CD8-positive, alpha-beta memory T cell (primary cell): ENCODE measurements at regions not wholly inside any gene's neighbourhood (a gene's known extent, or its start where the extent isn't known, plus 50 kb on each side); places are given as distances from the start of the nearest gene placed in this dataset.
"Not testable (repeated sequence)": the region's sequence is repeated elsewhere in the genome, so short reads cannot be mapped to it uniquely, and the experiment has no call there.

ENCODE experiments used
- CTCF ChIA-PET: fragments of 350-600 bp; sonication (Branson Sonifier 250); formaldehyde crosslinking; loops from one replicate; lab custom pipeline; 2021; ENCODE audit warnings: antibody characterized with exemption; lab: Charles Lee
- POLR2A ChIA-PET: fragments of 350-600 bp; sonication (Branson Sonifier 250); formaldehyde crosslinking; loops from one replicate; lab custom pipeline; 2021; ENCODE audit warnings: antibody characterized with exemption; lab: Charles Lee
- DNase-seq, 5 donors: peaks; one replicate each; pipeline versions ENCODE4 v3.0.0 to v3.0.0-alpha.2; 2020 to 2022; ENCODE audit warnings: mixed read lengths in 1 of 5
- H3K27ac ChIP-seq: one replicate; pipeline ENCODE4 v1.7.0; 2013; ENCODE audit warnings: low read depth, mild to moderate bottlenecking, low read length, moderate library complexity
- H3K27me3 ChIP-seq: 2 replicates; pipeline ENCODE4 v1.7.0; 2013; ENCODE audit warnings: low read length, mild to moderate bottlenecking; ENCODE audit not compliant: insufficient read depth, poor library complexity, severe bottlenecking
- H3K36me3 ChIP-seq: 2 replicates; pipeline ENCODE4 v1.7.0; 2013; ENCODE audit warnings: mild to moderate bottlenecking, low read length, moderate library complexity; ENCODE audit not compliant: insufficient read depth
- H3K4me1 ChIP-seq: 2 replicates; pipeline ENCODE4 v1.7.0; 2013; ENCODE audit warnings: mild to moderate bottlenecking, low read length, moderate library complexity; ENCODE audit not compliant: insufficient read depth
- H3K4me3 ChIP-seq: 2 replicates; pipeline ENCODE4 v1.7.0; 2013; ENCODE audit warnings: mild to moderate bottlenecking, low read length
- H3K9me3 ChIP-seq: 2 replicates; pipeline ENCODE4 v1.7.0; 2013; ENCODE audit warnings: mild to moderate bottlenecking, low read length
- H3K27ac Mint-ChIP-seq, 8 donors: one replicate each; pipeline ENCODE4 v1.8.0; 2020 to 2021; ENCODE audit warnings: mixed read lengths in 8 of 8, mild to moderate bottlenecking in 6 of 8, inconsistent platforms in 3 of 8, moderate library complexity in 3 of 8
- H3K27me3 Mint-ChIP-seq, 2 donors: one replicate each; pipeline ENCODE4 v1.8.0; 2020 to 2021; ENCODE audit warnings: mixed read lengths in 2 of 2, mild to moderate bottlenecking in 1 of 2, moderate library complexity in 1 of 2
- H3K36me3 Mint-ChIP-seq, 3 donors: one replicate each; pipeline ENCODE4 v1.8.0; 2020 to 2021; ENCODE audit warnings: mixed read lengths in 3 of 3, inconsistent platforms in 1 of 3, mild to moderate bottlenecking in 1 of 3
- H3K4me1 Mint-ChIP-seq, 3 donors: one replicate each; pipeline ENCODE4 v1.8.0; 2020 to 2021; ENCODE audit warnings: mixed read lengths in 3 of 3, inconsistent platforms in 1 of 3, mild to moderate bottlenecking in 1 of 3
- H3K4me3 Mint-ChIP-seq, 7 donors: one replicate each; pipeline ENCODE4 v1.8.0; 2020 to 2021; ENCODE audit warnings: mixed read lengths in 7 of 7, mild to moderate bottlenecking in 6 of 7, moderate library complexity in 4 of 7, inconsistent platforms in 2 of 7
- H3K9me3 Mint-ChIP-seq, 5 donors: one replicate each; pipeline ENCODE4 v1.8.0; 2020 to 2022; ENCODE audit warnings: mixed read lengths in 5 of 5, mild to moderate bottlenecking in 3 of 5, moderate library complexity in 2 of 5, inconsistent platforms in 1 of 5

DNA sequence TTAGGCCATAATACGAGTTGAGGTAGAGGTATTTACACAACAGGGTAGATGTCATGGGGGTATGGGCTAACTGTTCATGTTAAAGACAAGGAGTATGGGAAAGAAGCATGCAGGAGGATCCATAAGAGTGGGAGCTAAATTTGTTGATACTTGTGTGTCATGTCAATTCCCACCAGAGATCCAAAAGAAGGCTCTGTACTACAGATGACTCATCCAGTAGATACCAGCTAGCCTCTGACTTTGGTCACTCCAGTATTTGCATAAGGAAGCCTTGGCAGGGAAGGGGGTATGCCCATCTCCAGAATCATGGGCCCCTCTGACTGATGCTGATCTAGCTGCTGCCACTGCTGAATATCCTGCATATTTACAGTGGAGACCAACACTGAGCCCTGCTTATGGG lies 743.7 kb upstream of the GRAMD2B start:
- peaks cover 0 to 11% (median 3%) of the 10 kb centered on the region in 5 donors for H3K9me3 Mint-ChIP-seq
- H3K27ac Mint-ChIP-seq, result no peak overlapping the region
- Histone ChIP-seq H3K4me3 (no peak overlapping the region), H3K36me3 (no peaks in the 10 kb centered on the region), H3K9me3 (no peaks in the 10 kb centered on the region), H3K4me1 (no peaks in the 10 kb centered on the region), H3K27ac (no peak overlapping the region), H3K27me3 (no peaks in the 10 kb centered on the region)
- no peaks in the 10 kb centered on the region for H3K4me1 Mint-ChIP-seq
- CTCF ChIA-PET, result no interaction called here
- no peaks in the 10 kb centered on the region for H3K36me3 Mint-ChIP-seq
- DNase-seq, result no peak
- POLR2A ChIA-PET, result no interaction called here
- H3K4me3 Mint-ChIP-seq, result no peak overlapping the region
- H3K27me3 Mint-ChIP-seq, result peaks cover 0 to 1% of the 10 kb centered on the region in 2 donors

- ChIA-PET POLR2A (no interaction called here), CTCF (no interaction called here)
- H3K27ac Mint-ChIP-seq, result no peak overlapping the region
Observed at GRCh38 chr5:125683669-125684068, 739.5 kb upstream of the GRAMD2B start.

GRCh38 chr5:125685771-125686170 lies 737.4 kb upstream of the GRAMD2B start:
- ChIA-PET POLR2A (no interaction called here), CTCF (no interaction called here)
- Histone ChIP-seq H3K4me3 (no peak overlapping the region), H3K27me3 (no peaks in the 10 kb centered on the region), H3K4me1 (no peaks in the 10 kb centered on the region), H3K27ac (no peak overlapping the region), H3K36me3 (no peaks in the 10 kb centered on the region), H3K9me3 (no peaks in the 10 kb centered on the region)
- Mint-ChIP-seq H3K27ac (no peak overlapping the region), H3K27me3 (no peaks in the 10 kb centered on the region), H3K4me3 (no peak overlapping the region), H3K4me1 (no peaks in the 10 kb centered on the region), H3K9me3 (peaks cover 0 to 11% (median 0%) of the 10 kb centered on the region in 5 donors), H3K36me3 (no peaks in the 10 kb centered on the region)
- no peak for DNase-seq

More at GRCh38 chr5:125683669-125684068, 739.5 kb upstream of the GRAMD2B start:
- Mint-ChIP-seq H3K4me3 (no peak overlapping the region), H3K27me3 (no peaks in the 10 kb centered on the region), H3K4me1 (no peaks in the 10 kb centered on the region), H3K36me3 (no peaks in the 10 kb centered on the region), H3K9me3 (peaks cover 0 to 11% (median 2%) of the 10 kb centered on the region in 5 donors)
- no peak overlapping the region for H3K27ac ChIP-seq
- no peaks in the 10 kb centered on the region for H3K36me3 ChIP-seq
- no peaks in the 10 kb centered on the region for H3K9me3 ChIP-seq
- H3K4me3 ChIP-seq, result no peak overlapping the region
- DNase-seq, result no peak
- no peaks in the 10 kb centered on the region for H3K27me3 ChIP-seq
- no peaks in the 10 kb centered on the region for H3K4me1 ChIP-seq

- H3K4me3 ChIP-seq, H3K4me3 Mint-ChIP-seq, H3K4me1 ChIP-seq, DNase-seq, H3K27ac ChIP-seq, H3K36me3 Mint-ChIP-seq, H3K9me3 ChIP-seq, CTCF ChIA-PET, H3K27me3 ChIP-seq, H3K36me3 ChIP-seq, H3K27me3 Mint-ChIP-seq, H3K9me3 Mint-ChIP-seq, H3K27ac Mint-ChIP-seq, POLR2A ChIA-PET, H3K4me1 Mint-ChIP-seq: not testable (repeated sequence)
Observed at GRCh38 chr5:125691738-125692530, 731.3 kb upstream of the GRAMD2B start.

DNA sequence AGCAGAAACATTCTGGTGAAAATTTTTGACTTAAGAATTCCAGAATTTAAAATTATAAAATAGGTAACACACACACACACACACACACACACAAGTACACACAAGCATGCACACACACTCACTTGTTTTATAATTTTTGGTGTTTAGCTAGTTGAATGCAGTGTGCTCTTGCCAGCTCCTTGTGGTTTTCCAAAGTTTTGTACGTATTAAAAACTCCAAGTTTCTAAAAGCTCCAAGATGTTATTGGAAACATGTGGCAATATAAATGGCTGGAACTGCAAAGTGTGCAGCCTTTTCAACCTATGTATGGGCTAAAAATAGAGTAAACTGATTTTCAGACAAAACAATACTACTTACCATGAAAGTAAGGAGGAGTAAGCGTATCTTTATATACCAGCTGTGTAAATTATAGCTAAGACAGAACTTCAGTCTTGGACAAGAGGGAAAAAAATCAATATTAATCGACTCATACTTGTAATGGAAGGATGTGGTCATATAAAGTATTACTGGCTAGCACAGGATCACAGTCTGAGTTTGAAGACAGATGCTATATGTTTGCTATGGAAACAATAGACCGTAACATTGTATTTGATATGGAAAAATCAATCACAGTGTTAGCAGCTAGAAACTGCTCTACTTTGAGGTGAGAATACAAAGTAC lies 727.1 kb upstream of the GRAMD2B start:
- ChIA-PET CTCF (no interaction called here), POLR2A (no interaction called here)
- Mint-ChIP-seq H3K9me3 (peaks cover under 1 to 7% (median 2%) of the 10 kb centered on the region in 5 donors), H3K27me3 (no peaks in the 10 kb centered on the region), H3K4me1 (no peaks in the 10 kb centered on the region), H3K4me3 (no peak overlapping the region), H3K36me3 (peaks cover 0 to under 1% (median 0%) of the 10 kb centered on the region in 3 donors), H3K27ac (no peak overlapping the region)
- Histone ChIP-seq H3K4me3 (no peak overlapping the region), H3K4me1 (no peaks in the 10 kb centered on the region), H3K9me3 (no peaks in the 10 kb centered on the region), H3K36me3 (no peaks in the 10 kb centered on the region), H3K27me3 (no peaks in the 10 kb centered on the region), H3K27ac (no peak overlapping the region)
- no peak for DNase-seq

- Mint-ChIP-seq H3K9me3 (peaks cover 0 to 7% (median 2%) of the 10 kb centered on the region in 5 donors), H3K27ac (no peak overlapping the region), H3K4me3 (no peak overlapping the region), H3K4me1 (no peaks in the 10 kb centered on the region), H3K27me3 (no peaks in the 10 kb centered on the region), H3K36me3 (no peaks in the 10 kb centered on the region)
- H3K36me3 ChIP-seq, result no peaks in the 10 kb centered on the region
- no peaks in the 10 kb centered on the region for H3K27me3 ChIP-seq
- no peak overlapping the region for H3K4me3 ChIP-seq
- POLR2A ChIA-PET, result no interaction called here
- CTCF ChIA-PET, result no interaction called here
- H3K9me3 ChIP-seq, result no peaks in the 10 kb centered on the region
- H3K4me1 ChIP-seq, result no peaks in the 10 kb centered on the region
- H3K27ac ChIP-seq, result no peak overlapping the region
- no peak for DNase-seq
Observed at GRCh38 chr5:125696762-125697161, 726.4 kb upstream of the GRAMD2B start.

DNA sequence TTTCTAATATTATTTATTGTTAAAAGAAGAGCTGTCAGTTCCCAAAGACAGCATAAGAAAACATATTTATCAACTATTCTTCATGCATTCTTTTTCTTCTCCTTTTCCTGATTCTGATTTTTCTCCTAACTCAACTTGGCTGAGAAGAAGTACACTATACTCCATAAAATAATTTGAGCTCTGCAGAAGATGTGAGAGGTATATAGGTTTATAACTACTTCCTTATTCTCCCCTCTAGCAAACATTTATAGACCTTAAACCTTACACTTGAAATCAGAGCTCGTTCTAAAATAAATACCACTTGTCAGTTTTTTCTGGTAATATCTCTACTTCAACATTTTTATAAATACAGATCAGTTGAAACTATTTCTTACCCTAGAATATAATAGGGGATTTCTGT lies 724.8 kb upstream of the GRAMD2B start:
- CTCF ChIA-PET, result no interaction called here
- H3K4me1 Mint-ChIP-seq, result no peaks in the 10 kb centered on the region
- POLR2A ChIA-PET, result no interaction called here

GRCh38 chr5:125699860-125700259 lies 723.3 kb upstream of the GRAMD2B start:
- Histone ChIP-seq H3K27ac (no peak overlapping the region), H3K9me3 (peaks cover 7% of the 10 kb centered on the region), H3K4me1 (no peaks in the 10 kb centered on the region), H3K4me3 (no peak overlapping the region), H3K27me3 (no peaks in the 10 kb centered on the region), H3K36me3 (no peaks in the 10 kb centered on the region)
- POLR2A ChIA-PET, result no interaction called here
- no peaks in the 10 kb centered on the region for H3K36me3 Mint-ChIP-seq
- no peak overlapping the region for H3K27ac Mint-ChIP-seq
- H3K27me3 Mint-ChIP-seq, result no peaks in the 10 kb centered on the region
- no peak overlapping the region for H3K4me3 Mint-ChIP-seq
- peaks cover 0 to 16% (median 10%) of the 10 kb centered on the region in 5 donors for H3K9me3 Mint-ChIP-seq
- H3K4me1 Mint-ChIP-seq, result no peaks in the 10 kb centered on the region
- CTCF ChIA-PET, result no interaction called here
- no peak for DNase-seq

More for the DNA sequence above, 724.8 kb upstream of the GRAMD2B start:
- H3K27ac Mint-ChIP-seq, result no peak overlapping the region
- H3K27me3 ChIP-seq, result no peaks in the 10 kb centered on the region
- H3K27ac ChIP-seq, result no peak overlapping the region
- H3K4me1 ChIP-seq, result no peaks in the 10 kb centered on the region
- H3K4me3 ChIP-seq, result no peak overlapping the region
- H3K9me3 ChIP-seq, result peaks cover under 1% of the 10 kb centered on the region
- no peak overlapping the region for H3K4me3 Mint-ChIP-seq
- no peaks in the 10 kb centered on the region for H3K36me3 Mint-ChIP-seq
- H3K27me3 Mint-ChIP-seq, result no peaks in the 10 kb centered on the region
- no peaks in the 10 kb centered on the region for H3K36me3 ChIP-seq
- peaks cover 0 to 7% (median 2%) of the 10 kb centered on the region in 5 donors for H3K9me3 Mint-ChIP-seq
- no peak for DNase-seq
